ENCODE measurements at regions not wholly inside any gene's neighbourhood (a gene's known extent, or its start where the extent isn't known, plus 50 kb on each side); places are given as distances from the start of the nearest gene placed in this dataset.

DNA sequence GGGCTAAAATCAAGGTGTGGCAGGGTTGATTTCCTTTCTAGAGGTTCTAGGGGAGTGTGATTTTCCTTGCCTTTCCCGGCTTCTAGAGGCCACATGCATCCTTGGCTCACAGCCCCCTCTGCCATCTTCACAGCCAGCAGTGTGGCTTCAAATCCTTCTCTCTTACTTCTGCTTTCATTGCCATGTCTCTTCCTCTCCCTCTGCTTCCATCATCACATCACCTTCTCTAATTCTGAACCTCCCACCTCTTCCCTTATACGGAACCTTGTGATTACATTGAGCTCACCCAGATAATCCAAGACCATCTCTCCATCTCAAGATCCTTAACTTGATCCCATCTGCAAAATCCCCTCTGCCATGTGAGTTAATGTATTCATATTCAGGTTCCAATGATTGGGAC is 56.2 kb upstream of the RMDN2 start:
- TF ChIP-seq POLR2AphosphoS5 (IDR thresholded peaks at IDR 0.05; ENCODE audit: low read depth, low read length) (no peak), POLR2A (IDR thresholded peaks at IDR 0.05; ENCODE audit: low read depth, low read length) (no peak), TAF1 (IDR thresholded peaks at IDR 0.05; ENCODE audit: low read depth, low read length) (no peak)

All from GM12891 (cell line).